Thoracic aorta (tissue), 2 donors: ENCODE measurements at regions not wholly inside any gene's neighbourhood (a gene's known extent, or its start where the extent isn't known, plus 50 kb on each side); places are given as distances from the start of the nearest gene placed in this dataset.

Experiments used
- ATAC-seq: fragments of 150-250 bp; one replicate; pipeline ENCODE4 v1.8.0; 2017; ENCODE audit warnings: low read depth; ENCODE audit not compliant: insufficient number of reproducible peaks, low FRiP score
- DNase-seq: peaks from one replicate; pipeline ENCODE4 v3.0.0-alpha.2; 2020; ENCODE audit warnings: low spot score
- H3K27ac ChIP-seq, 2 donors: fragments of 200-600 bp; sonication (generic); 1 replicate in 1 of 2; 2 replicates in 1 of 2; pipeline ENCODE4 v1.5.1; 2016; ENCODE audit warnings: mild to moderate bottlenecking in 2 of 2, moderate library complexity in 2 of 2
- H3K27me3 ChIP-seq: fragments of 200-600 bp; sonication (generic); replicated peaks from 2 replicates; pipeline ENCODE4 v1.6.0; 2016; ENCODE audit warnings: mild to moderate bottlenecking; ENCODE audit not compliant: insufficient read depth
- H3K36me3 ChIP-seq: fragments of 200-600 bp; sonication (generic); one replicate; pipeline ENCODE4 v1.5.1; 2016
- H3K4me1 ChIP-seq, 2 donors: fragments of 200-600 bp; sonication (generic); 1 replicate in 1 of 2; 2 replicates in 1 of 2; pipeline versions ENCODE4 v1.5.1 to v1.6.0; 2016; ENCODE audit warnings: low read depth in 2 of 2, mild to moderate bottlenecking in 1 of 2; ENCODE audit not compliant: control insufficient read depth in 1 of 2
- H3K4me3 ChIP-seq: fragments of 200-600 bp; sonication (generic); 2 replicates; pipeline ENCODE4 v1.5.1; 2016; ENCODE audit warnings: mild to moderate bottlenecking
- H3K9me3 ChIP-seq: fragments of 200-600 bp; sonication (generic); 2 replicates; pipeline ENCODE4 v1.5.1; 2016
- TF ChIP-seq, protein P1 (sequence below): fragments of 200-600 bp; sonication (generic); IDR thresholded peaks from one replicate; pipeline ENCODE4 v1.5.1; 2019; ENCODE audit warnings: antibody characterized with exemption

DNA sequence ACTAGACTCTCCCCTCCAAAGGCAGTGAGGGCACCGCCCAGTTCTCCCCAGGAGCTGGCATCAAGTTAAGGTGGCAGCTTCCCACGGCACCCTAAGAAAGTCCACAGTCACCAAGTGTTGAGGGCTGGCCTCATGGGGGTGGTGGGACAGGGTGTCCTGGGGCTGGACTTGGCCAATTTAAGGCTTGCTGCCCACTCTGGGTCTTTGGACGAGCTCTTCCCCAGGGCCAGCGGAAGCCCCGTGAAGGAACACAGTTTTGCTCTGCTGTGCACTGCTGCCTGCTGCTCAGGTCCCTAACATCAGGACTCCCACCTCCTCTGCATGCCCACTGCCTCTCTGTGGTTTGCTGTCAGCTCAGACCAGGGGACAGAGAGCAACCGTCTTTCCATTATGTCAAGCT lies 57.3 kb upstream of the TMEM72 start:
- H3K4me3 ChIP-seq = no peak overlapping the region
- H3K9me3 ChIP-seq = no peaks in the 10 kb centered on the region
- no peaks in the 10 kb centered on the region for H3K27me3 ChIP-seq
- DNase-seq (no peak), ATAC-seq (no peak)
- H3K36me3 ChIP-seq = no peaks in the 10 kb centered on the region
- no peaks in the 10 kb centered on the region for H3K4me1 ChIP-seq
- TF ChIP-seq, protein P1, sequence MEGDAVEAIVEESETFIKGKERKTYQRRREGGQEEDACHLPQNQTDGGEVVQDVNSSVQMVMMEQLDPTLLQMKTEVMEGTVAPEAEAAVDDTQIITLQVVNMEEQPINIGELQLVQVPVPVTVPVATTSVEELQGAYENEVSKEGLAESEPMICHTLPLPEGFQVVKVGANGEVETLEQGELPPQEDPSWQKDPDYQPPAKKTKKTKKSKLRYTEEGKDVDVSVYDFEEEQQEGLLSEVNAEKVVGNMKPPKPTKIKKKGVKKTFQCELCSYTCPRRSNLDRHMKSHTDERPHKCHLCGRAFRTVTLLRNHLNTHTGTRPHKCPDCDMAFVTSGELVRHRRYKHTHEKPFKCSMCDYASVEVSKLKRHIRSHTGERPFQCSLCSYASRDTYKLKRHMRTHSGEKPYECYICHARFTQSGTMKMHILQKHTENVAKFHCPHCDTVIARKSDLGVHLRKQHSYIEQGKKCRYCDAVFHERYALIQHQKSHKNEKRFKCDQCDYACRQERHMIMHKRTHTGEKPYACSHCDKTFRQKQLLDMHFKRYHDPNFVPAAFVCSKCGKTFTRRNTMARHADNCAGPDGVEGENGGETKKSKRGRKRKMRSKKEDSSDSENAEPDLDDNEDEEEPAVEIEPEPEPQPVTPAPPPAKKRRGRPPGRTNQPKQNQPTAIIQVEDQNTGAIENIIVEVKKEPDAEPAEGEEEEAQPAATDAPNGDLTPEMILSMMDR = no peak
- no peak overlapping the region for H3K27ac ChIP-seq

DNA sequence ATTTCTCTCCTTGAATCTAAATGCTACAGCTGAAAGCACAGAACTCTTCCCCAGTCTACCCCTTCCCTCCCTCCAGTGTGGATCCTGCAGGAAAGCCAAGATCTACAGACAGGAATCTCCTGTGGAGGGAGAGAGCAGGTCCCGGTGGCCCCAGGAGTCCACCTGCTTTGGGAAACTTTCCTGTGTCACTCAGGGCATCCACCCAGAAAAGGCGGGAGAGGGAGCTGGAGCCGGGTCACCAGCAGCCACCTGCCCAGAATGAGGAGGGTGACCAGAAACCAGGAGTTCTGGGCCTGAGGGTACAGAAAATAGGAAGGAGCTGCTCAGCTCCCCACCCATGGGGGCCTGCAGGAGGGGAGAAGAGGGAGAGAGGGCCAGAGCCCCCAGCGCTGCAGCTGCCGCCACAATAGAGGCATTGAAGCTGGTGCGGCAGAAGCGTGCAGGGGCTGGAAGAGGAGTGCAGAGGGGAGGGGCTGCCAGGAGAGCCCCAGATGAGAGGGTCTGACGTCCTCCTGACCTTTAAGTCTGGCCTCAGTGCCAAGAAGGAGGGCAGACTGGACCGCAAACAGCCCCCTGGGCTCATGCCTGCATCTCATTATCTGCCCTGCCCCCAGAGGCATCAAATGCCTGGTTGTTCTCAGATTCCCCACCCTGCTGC lies 56.3 kb upstream of the TMEM72 start:
- Histone ChIP-seq H3K9me3 (no peaks in the 10 kb centered on the region), H3K4me1 (no peaks in the 10 kb centered on the region), H3K27me3 (no peaks in the 10 kb centered on the region), H3K4me3 (no peak overlapping the region), H3K27ac (no peak overlapping the region), H3K36me3 (no peaks in the 10 kb centered on the region)
- DNase-seq (no peak), ATAC-seq (no peak)
- TF ChIP-seq, protein P1 = no peak

DNA sequence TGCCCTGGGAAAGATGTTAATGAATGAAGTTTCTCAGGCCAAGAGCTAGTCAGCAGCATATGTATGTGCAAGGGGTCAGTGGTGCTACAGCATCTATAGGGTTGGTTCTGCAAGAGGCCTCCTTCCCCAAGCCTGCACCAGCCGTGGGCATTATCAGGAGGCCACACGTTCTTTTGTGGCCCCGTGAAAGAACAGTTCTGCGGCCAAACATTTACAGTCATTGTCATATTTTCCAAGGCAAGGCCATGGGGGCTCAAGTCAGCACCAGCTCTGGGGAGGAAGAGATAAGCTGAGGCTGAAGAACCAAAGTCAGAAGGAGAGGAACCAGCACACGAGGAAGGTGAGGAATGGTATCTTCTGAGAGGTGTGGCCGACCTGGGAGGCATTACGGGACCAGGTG lies 54.4 kb upstream of the TMEM72 start:
- no peaks in the 10 kb centered on the region for H3K27me3 ChIP-seq
- DNase-seq (no peak), ATAC-seq (no peak)
- no peak overlapping the region for H3K27ac ChIP-seq
- TF ChIP-seq, protein P1 = no peak
- H3K36me3 ChIP-seq = no peaks in the 10 kb centered on the region
- peaks cover 2 to 8% of the 10 kb centered on the region in 2 donors for H3K4me1 ChIP-seq
- H3K4me3 ChIP-seq = no peak overlapping the region
- H3K9me3 ChIP-seq = no peaks in the 10 kb centered on the region

DNA sequence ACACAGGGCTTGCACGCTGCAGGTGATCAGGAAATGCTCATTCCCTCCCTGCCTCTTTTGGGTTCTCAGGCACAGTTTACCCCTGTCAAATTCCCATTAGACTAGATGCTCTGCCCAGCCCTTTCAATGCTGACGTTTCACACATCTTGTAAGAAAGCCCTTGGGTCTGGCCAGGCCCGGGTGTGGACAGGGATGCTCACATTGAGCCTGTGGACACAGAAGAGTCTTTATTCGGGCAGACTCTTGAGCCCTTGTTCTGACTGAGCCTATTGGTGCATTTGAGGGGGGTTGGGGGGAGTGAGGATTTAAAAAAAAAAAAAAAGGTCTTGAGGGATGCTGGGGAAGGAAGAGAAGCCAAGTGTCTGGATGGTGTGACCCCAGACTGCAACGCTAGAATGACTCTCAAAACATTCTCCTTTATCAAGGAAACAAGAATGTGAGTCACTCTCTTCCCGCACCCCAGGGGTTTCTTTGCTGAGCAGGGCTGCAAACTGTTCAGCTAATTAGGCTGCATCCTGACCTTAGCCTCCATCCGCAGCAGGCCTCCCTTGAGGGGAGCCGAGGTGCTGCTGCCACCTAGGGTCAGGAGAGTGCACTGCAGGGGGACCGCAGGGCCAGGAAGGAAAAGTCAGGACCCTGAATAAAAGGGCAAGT lies 53.6 kb upstream of the TMEM72 start:
- DNase-seq = no peak
- H3K36me3 ChIP-seq = no peaks in the 10 kb centered on the region
- H3K27ac ChIP-seq = no peak overlapping the region
- no peaks in the 10 kb centered on the region for H3K9me3 ChIP-seq
- peaks cover 2 to 9% of the 10 kb centered on the region in 2 donors for H3K4me1 ChIP-seq
- H3K27me3 ChIP-seq = no peaks in the 10 kb centered on the region
- no peak overlapping the region for H3K4me3 ChIP-seq
- TF ChIP-seq, protein P1 = peak; percentile 97
- ATAC-seq = no peak

DNA sequence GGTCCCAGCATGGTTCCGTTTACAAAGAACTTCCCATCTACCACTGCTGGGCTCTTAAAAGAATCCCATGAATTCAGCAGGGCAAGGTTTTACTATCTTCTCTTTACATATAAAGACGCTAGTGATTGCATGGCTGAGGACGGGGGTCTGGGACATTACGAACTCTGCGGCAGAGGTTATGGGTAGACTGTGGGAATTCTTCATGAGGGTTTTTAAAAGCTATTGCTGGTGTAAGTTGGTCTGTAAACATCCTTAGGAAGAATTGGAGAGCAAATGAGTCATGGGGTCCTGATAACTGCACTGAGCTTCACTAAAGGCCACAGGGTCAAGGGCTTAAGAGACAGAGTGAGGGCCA lies 53.1 kb upstream of the TMEM72 start:
- Histone ChIP-seq H3K4me3 (no peak overlapping the region), H3K27me3 (no peaks in the 10 kb centered on the region), H3K36me3 (no peaks in the 10 kb centered on the region), H3K9me3 (no peaks in the 10 kb centered on the region), H3K4me1 (peaks cover 2 to 9% of the 10 kb centered on the region in 2 donors), H3K27ac (no peak overlapping the region)
- ATAC-seq (no peak), DNase-seq (no peak)
- TF ChIP-seq, protein P1 = peak; percentile 8
